ENCODE measurements at regions not wholly inside any gene's neighbourhood (a gene's known extent, or its start where the extent isn't known, plus 50 kb on each side); places are given as distances from the start of the nearest gene placed in this dataset.

DNA sequence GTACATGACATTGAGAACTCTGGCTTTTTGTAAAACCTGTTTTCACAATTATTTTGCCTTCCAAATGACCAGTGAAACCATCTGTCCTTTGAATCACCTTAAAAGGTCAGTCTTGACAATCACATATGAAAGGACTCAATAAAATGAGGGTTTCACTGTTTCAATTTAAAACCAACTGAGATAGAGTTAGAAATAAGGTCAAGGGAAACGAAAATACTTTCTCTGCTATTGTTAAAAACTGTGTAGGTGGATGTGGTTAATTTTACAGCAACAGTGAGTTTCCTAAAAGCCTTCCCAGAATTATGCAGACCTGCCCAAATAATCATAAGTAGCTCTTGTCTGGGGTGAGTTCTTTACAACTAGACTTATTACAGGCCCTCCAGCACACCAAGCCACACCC is 839.9 kb downstream of the RAB28 start:
- WGBS, 2 experiments (ENCODE audit: extremely low coverage in 1 of 2, insufficient coverage in 1 of 2, insufficient read length in 1 of 2, insufficient replicate concordance in 2 of 2, low coverage in 1 of 2, low lambda C conversion rate in 2 of 2, missing lambda C conversion rate in 1 of 2): 93% methylated on average over 1 of the region's 1 CpG; no CpG with 5 or more reads in 1 of the 2 experiments
- no peak overlapping the region for H3K4ac ChIP-seq (replicated peaks; ENCODE audit: insufficient read length, low read depth, low read length)
- H3K9me3 ChIP-seq (ENCODE audit: insufficient read depth in 2 of 2, low read depth in 1 of 2, low read length in 1 of 2): no peaks in the 10 kb centered on the region
- no peak overlapping the region for H3K4me2 ChIP-seq (ENCODE audit: insufficient read depth in 1 of 2, low read depth in 2 of 2, low read length in 2 of 2)
- H3K23ac ChIP-seq (ENCODE audit: insufficient read length): no peak overlapping the region
- no peak overlapping the region for H4K91ac ChIP-seq (replicated peaks; ENCODE audit: insufficient read length, low read length)
- no peaks in the 10 kb centered on the region for H3K79me1 ChIP-seq (ENCODE audit: low read depth, low read length)
- H4K5ac ChIP-seq (ENCODE audit: insufficient read length, low read depth, low read length): no peak overlapping the region
- H2BK12ac ChIP-seq (ENCODE audit: low read depth, low read length): no peak overlapping the region
- ChIA-PET CTCF (ENCODE audit: partially characterized antibody) (interaction anchor here (0.6 to 0.7 kb wide), 2 partner anchors 149 to 1172 kb away, joined by 3 read pairs; no protein-coding TSS in a partner anchor), POLR2A (ENCODE audit: partially characterized antibody) (no interaction called here)
- H3K4me1 ChIP-seq (replicated peaks in 1 of 4; ENCODE audit: control insufficient read depth in 3 of 4, insufficient read depth in 4 of 4, low read length in 3 of 4): no peaks in the 10 kb centered on the region
- FAIRE-seq (no peak), DNase-seq (ENCODE audit: low read depth in 1 of 2, low spot score in 2 of 2) (no peak)
- H2BK5ac ChIP-seq (ENCODE audit: low read depth, low read length): no peak overlapping the region
- no peak overlapping the region for H2BK20ac ChIP-seq (ENCODE audit: low read length)
- no peak overlapping the region for H2BK120ac ChIP-seq (replicated peaks; ENCODE audit: low read depth, low read length)
- no peak overlapping the region for H2BK15ac ChIP-seq (ENCODE audit: low read length)
- H3K14ac ChIP-seq (ENCODE audit: insufficient read length): no peak overlapping the region
- H3K79me2 ChIP-seq (ENCODE audit: control insufficient read depth in 1 of 2, insufficient read depth in 2 of 2, low read length in 2 of 2): no peaks in the 10 kb centered on the region
- H2AK5ac ChIP-seq (ENCODE audit: low read depth, low read length): no peak overlapping the region
- no peaks in the 10 kb centered on the region for H3K23me2 ChIP-seq (ENCODE audit: low read depth, low read length)
- no peak overlapping the region for H2AFZ ChIP-seq (ENCODE audit: low read length)
- no peak overlapping the region for H3K27ac ChIP-seq (ENCODE audit: low read depth, low read length)
- H3K36me3 ChIP-seq (ENCODE audit: control insufficient read depth in 2 of 4, insufficient read depth in 4 of 4, low read length in 3 of 4): no peaks in the 10 kb centered on the region
- no peaks in the 10 kb centered on the region for H4K20me1 ChIP-seq (replicated peaks in 1 of 2; ENCODE audit: control insufficient read depth in 1 of 2, insufficient read depth in 2 of 2, low read length in 2 of 2)
- no peak overlapping the region for H4K8ac ChIP-seq (ENCODE audit: extremely low read depth, insufficient read depth, low read length)
- H3K18ac ChIP-seq (ENCODE audit: extremely low read depth, low read length): no peak overlapping the region
- H3K4me3 ChIP-seq (ENCODE audit: extremely low read depth in 1 of 4, insufficient read depth in 2 of 4, low read depth in 3 of 4, low read length in 4 of 4): no peak overlapping the region
- H3K56ac ChIP-seq (replicated peaks; ENCODE audit: insufficient read length, low read depth, low read length): no peak overlapping the region
- H3K9ac ChIP-seq (replicated peaks in 1 of 4; ENCODE audit: extremely low read depth in 1 of 4, low read depth in 3 of 4, low read length in 3 of 4): no peak overlapping the region
- H3K27me3 ChIP-seq (replicated peaks in 1 of 4; ENCODE audit: control insufficient read depth in 3 of 4, extremely low read depth in 1 of 4, insufficient read depth in 3 of 4, low read length in 3 of 4): no peaks in the 10 kb centered on the region
- TF ChIP-seq CHD2 (IDR thresholded peaks at IDR 0.05; ENCODE audit: low read length) (no peak), POLR2AphosphoS5 (IDR thresholded peaks at IDR 0.05; ENCODE audit: low read depth, low read length) (no peak), SP2 (IDR thresholded peaks at IDR 0.05; ENCODE audit: low read length) (no peak)
